ENCODE measurements at regions not wholly inside any gene's neighbourhood (a gene's known extent, or its start where the extent isn't known, plus 50 kb on each side); places are given as distances from the start of the nearest gene placed in this dataset.

DNA sequence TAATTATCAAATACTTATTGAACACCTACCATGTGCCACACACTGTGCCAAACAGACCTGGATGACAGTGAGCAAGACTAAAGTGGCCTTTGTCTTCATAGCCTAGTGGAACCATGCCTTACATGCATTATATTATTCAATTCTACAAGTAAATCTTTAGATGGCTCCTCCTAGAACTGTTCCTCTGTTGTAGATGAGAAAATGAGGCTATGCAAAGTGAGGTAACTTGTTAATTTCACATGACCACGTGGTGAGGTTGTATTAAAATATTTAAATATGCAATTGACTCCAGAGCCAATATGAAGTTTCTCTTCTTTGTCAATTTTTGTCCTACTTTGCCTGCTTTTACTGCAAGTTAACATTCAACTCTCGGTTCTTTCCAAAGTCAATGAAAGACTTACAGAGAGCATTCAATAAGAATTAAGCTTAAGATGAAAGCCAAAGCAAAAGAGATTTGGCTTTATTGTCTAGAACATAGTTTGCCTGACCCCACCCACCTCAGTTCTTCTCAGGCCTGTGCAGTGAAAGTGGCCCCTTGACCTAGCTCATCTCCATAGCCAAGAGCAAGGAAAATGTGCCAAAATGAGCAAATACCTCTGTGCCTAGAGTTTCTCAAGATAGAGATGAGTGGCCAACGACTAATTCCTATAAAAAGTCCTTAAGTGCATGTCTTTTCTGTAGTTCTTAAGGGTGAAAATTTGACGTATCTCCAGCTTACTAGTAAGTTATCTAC lies 263.2 kb upstream of the NFIA start:
- DNase-seq (ENCODE audit: low read depth): no peak

DNA sequence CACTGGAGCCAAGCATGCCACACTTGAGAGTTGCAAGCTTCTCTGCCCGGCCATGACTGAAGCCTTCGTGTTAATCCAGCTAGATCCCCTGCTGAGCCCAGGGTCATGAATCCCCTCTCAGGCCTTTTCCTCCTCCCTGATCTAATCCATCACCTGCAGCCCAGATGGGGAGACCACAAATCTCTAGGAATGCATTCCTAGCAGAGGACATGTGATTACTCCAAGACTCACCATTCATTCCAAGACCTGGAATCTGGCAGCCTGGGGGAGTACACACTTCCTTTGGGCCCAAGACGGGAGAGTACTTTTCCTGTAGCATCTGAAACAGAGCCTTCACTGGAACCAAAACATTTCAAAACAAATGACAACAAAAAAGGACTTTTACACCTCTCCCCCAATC lies 269.3 kb upstream of the NFIA start:
- no peak overlapping the region for H3K4me3 ChIP-seq (ENCODE audit: low read depth, low read length)
- TF ChIP-seq, protein P1, sequence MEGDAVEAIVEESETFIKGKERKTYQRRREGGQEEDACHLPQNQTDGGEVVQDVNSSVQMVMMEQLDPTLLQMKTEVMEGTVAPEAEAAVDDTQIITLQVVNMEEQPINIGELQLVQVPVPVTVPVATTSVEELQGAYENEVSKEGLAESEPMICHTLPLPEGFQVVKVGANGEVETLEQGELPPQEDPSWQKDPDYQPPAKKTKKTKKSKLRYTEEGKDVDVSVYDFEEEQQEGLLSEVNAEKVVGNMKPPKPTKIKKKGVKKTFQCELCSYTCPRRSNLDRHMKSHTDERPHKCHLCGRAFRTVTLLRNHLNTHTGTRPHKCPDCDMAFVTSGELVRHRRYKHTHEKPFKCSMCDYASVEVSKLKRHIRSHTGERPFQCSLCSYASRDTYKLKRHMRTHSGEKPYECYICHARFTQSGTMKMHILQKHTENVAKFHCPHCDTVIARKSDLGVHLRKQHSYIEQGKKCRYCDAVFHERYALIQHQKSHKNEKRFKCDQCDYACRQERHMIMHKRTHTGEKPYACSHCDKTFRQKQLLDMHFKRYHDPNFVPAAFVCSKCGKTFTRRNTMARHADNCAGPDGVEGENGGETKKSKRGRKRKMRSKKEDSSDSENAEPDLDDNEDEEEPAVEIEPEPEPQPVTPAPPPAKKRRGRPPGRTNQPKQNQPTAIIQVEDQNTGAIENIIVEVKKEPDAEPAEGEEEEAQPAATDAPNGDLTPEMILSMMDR (IDR thresholded peaks at IDR 0.05; ENCODE audit: control insufficient read depth, extremely low read depth, insufficient read depth): no peak
- no peak for DNase-seq (ENCODE audit: low read depth)

More for the DNA sequence above, 263.2 kb upstream of the NFIA start:
- TF ChIP-seq, protein P1 (IDR thresholded peaks at IDR 0.05; ENCODE audit: control insufficient read depth, extremely low read depth, insufficient read depth): no peak
- no peak overlapping the region for H3K4me3 ChIP-seq (ENCODE audit: low read depth, low read length)

DNA sequence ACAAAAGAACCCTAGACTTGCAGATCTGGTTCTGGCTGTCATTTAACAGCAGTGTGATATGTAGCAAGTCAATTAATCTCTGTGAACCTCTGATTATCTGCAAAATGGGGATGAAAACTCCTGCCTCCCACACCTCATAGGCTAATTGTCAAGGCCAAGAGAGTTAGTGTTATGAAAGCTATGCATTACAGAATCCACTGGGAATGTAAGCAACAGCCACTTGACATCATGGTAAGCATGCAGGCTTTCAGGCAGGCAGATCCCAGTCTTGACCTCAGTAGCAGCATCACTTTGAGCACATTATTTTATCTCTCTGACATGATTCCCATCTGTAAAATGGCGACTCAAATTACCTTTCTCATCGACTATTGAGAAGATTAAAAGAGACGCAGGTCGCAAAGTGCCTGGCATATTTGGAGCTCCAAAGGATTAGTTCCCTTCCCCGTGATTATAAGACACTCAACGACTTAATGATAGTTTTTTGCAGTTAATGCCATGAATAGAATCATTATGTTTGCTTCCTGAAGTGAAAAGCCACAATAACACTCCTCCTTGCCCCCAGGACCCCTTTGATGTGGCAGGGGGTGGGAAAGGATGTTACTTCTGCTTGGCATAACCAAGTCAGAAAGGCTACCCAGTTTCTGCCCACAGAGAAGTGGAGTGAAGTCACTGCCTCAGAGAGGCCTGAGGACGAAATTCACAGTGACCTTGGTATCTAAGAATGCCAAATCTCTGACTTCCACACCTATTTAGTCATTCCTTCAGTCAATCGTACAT lies 273.0 kb upstream of the NFIA start:
- DNase-seq (ENCODE audit: low read depth): no peak
- TF ChIP-seq, protein P1 (IDR thresholded peaks at IDR 0.05; ENCODE audit: control insufficient read depth, extremely low read depth, insufficient read depth): no peak
- no peak overlapping the region for H3K4me3 ChIP-seq (ENCODE audit: low read depth, low read length)

DNA sequence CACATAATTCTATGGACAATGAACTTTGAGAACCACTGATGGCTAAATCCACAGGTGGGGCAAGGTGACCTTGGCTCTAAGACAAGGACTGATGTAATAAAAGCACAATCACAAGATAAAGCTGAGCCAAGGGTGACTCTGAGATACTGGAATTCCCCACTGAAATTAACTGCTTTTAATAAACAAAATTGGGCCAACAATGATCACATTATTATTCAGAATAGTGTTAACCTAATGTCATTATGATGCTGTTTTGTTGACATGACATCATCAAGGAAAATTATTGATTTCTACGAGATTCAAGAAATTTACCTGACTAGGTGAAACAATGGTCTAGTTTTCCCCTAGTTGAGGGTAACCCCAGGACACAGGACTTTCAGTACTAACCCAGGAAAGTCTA lies 273.7 kb upstream of the NFIA start:
- no peak for DNase-seq (ENCODE audit: low read depth)
- no peak overlapping the region for H3K4me3 ChIP-seq (ENCODE audit: low read depth, low read length)
- TF ChIP-seq, protein P1 (IDR thresholded peaks at IDR 0.05; ENCODE audit: control insufficient read depth, extremely low read depth, insufficient read depth): no peak

DNA sequence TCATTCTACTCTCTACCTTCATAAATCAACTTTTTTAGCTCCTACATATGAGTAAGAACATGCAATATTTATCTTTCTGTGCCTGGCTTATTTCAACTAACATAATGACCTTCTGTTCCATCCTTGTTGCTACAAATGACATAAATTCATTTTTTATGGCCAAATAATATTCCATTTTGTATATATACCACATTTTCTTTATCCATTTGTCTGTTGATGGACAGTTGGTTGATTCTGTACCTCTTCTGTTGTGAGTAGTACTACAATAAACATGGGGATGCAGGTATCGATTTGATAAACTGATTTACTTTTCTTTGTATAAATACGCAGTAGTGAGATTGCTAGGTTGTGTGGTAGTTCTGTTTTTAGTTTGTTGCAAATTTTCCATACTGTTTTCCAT lies 279.5 kb upstream of the NFIA start:
- no peak for DNase-seq (ENCODE audit: low read depth)
- TF ChIP-seq, protein P1 (IDR thresholded peaks at IDR 0.05; ENCODE audit: control insufficient read depth, extremely low read depth, insufficient read depth): no peak
- H3K4me3 ChIP-seq (ENCODE audit: low read depth, low read length): no peak overlapping the region

DNA sequence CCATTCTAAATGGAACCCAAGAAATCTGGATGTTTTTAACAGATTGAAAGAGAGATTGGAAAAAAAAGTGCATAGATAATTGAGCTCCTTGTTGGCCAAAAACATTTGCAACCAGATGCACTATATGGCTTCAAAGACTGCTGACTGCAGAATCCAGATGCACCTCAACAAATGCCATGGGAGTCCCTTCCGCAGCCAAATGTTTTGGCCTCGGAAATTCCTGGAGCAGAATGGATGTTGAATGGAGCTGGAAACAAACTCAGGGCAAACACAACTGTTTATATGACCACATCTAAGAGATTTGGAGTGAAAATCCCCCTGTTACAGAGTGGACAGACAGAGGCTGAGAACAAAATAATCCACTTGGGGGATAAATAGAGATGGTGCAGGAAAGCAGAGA lies 285.0 kb upstream of the NFIA start:
- TF ChIP-seq, protein P1 (IDR thresholded peaks at IDR 0.05; ENCODE audit: control insufficient read depth, extremely low read depth, insufficient read depth): no peak
- no peak for DNase-seq (ENCODE audit: low read depth)
- H3K4me3 ChIP-seq (ENCODE audit: low read depth, low read length): no peak overlapping the region
